HEK293 (cell line): ENCODE measurements at regions not wholly inside any gene's neighbourhood (a gene's known extent, or its start where the extent isn't known, plus 50 kb on each side); places are given as distances from the start of the nearest gene placed in this dataset.

Experiments used
- CTCF ChIA-PET: fragments of 350-600 bp; formaldehyde crosslinking; extraction: SDS; loops from one replicate; lab custom pipeline; 2021; ENCODE audit warnings: antibody characterized with exemption; lab: Yijun Ruan, JAX
- POLR2A ChIA-PET: fragments of 300-600 bp; formaldehyde crosslinking; extraction: SDS; loops from one replicate; lab custom pipeline; 2020; ENCODE audit warnings: antibody characterized with exemption, inconsistent platforms; lab: Yijun Ruan, JAX
- H3K27ac ChIP-seq: fragments of 200-500 bp; sonication (Bioruptor generic); 2 replicates; pipeline ENCODE4 v1.5.1; 2014; ENCODE audit warnings: low read depth, low read length, control low read depth, inconsistent platforms; ENCODE audit errors: extremely low read depth
- H3K36me3 ChIP-seq, 2 experiments: fragments of 200-500 bp in 1 of 2; sonication (Bioruptor generic) in 1 of 2; 1 replicate in 1 of 2; 2 replicates in 1 of 2; pipeline ENCODE4 v1.5.1; 2014 to 2017; ENCODE audit warnings: inconsistent platforms in 2 of 2, low read length in 2 of 2; ENCODE audit not compliant: control insufficient read depth in 2 of 2, insufficient read depth in 1 of 2
- H3K4me1 ChIP-seq: fragments of 200-500 bp; sonication (Bioruptor generic); 2 replicates; pipeline ENCODE4 v1.5.1; 2014; ENCODE audit warnings: mild to moderate bottlenecking, low read length, inconsistent platforms; ENCODE audit not compliant: control insufficient read depth, insufficient read depth
- H3K4me3 ChIP-seq: 2 replicates; pipeline ENCODE4 v1.5.1; 2011; ENCODE audit warnings: low read depth, mild to moderate bottlenecking, control low read depth, low read length, moderate library complexity
- H3K9me3 ChIP-seq: fragments of 200-500 bp; sonication (Bioruptor generic); 2 replicates; pipeline ENCODE4 v1.5.1; 2014; ENCODE audit warnings: low read depth, low read length, inconsistent platforms; ENCODE audit not compliant: control insufficient read depth, insufficient read depth
- ATF2 ChIP-seq: fragments of 450-650 bp; formaldehyde crosslinking; IDR thresholded peaks from 2 replicates; pipeline ENCODE4 v1.5.1; 2016; ENCODE audit warnings: missing biosample characterization, missing genetic modification characterization, low read depth
- HOXC10 ChIP-seq: sonication (generic); formaldehyde crosslinking; IDR thresholded peaks from 2 replicates; pipeline ENCODE4 v1.8.1; 2023; ENCODE audit warnings: mild to moderate bottlenecking, missing genetic modification reagents
- TSHZ1 ChIP-seq: fragments of 450-650 bp; formaldehyde crosslinking; IDR thresholded peaks from 2 replicates; pipeline ENCODE4 v1.5.1; 2016; ENCODE audit warnings: missing biosample characterization, missing genetic modification characterization, borderline replicate concordance
- YY1 ChIP-seq: fragments of 450-650 bp; formaldehyde crosslinking; IDR thresholded peaks from 2 replicates; pipeline ENCODE4 v1.5.1; 2018; ENCODE audit warnings: missing biosample characterization, missing genetic modification characterization
- ZBTB17 ChIP-seq: fragments of 450-650 bp; formaldehyde crosslinking; IDR thresholded peaks from 2 replicates; pipeline ENCODE4 v1.5.1; 2016; ENCODE audit warnings: missing biosample characterization, missing genetic modification characterization
- ZBTB48 ChIP-seq: fragments of 450-650 bp; formaldehyde crosslinking; IDR thresholded peaks from 2 replicates; pipeline ENCODE4 v1.5.1; 2016; ENCODE audit warnings: missing biosample characterization, missing genetic modification characterization
- ZNF132 ChIP-seq: fragments of 450-650 bp; formaldehyde crosslinking; IDR thresholded peaks from 2 replicates; pipeline ENCODE4 v1.5.1; 2017; ENCODE audit warnings: missing biosample characterization, missing genetic modification characterization, borderline replicate concordance
- ZNF221 ChIP-seq: fragments of 450-650 bp; formaldehyde crosslinking; IDR thresholded peaks from 2 replicates; pipeline ENCODE4 v1.5.1; 2017; ENCODE audit warnings: missing biosample characterization, missing genetic modification characterization, borderline replicate concordance
- ZNF223 ChIP-seq: fragments of 450-650 bp; formaldehyde crosslinking; IDR thresholded peaks from 2 replicates; pipeline ENCODE4 v1.5.1; 2016; ENCODE audit warnings: missing biosample characterization, missing genetic modification characterization
- ZNF280D ChIP-seq: fragments of 450-650 bp; formaldehyde crosslinking; IDR thresholded peaks from 2 replicates; pipeline ENCODE4 v1.5.1; 2016; ENCODE audit warnings: missing biosample characterization, missing genetic modification characterization
- ZNF292 ChIP-seq: fragments of 450-650 bp; formaldehyde crosslinking; IDR thresholded peaks from 2 replicates; pipeline ENCODE4 v1.5.1; 2016; ENCODE audit warnings: low read depth, missing biosample characterization, missing genetic modification characterization, borderline replicate concordance
- ZNF324 ChIP-seq: fragments of 450-650 bp; formaldehyde crosslinking; IDR thresholded peaks from 2 replicates; pipeline ENCODE4 v1.5.1; 2016; ENCODE audit warnings: missing biosample characterization, missing genetic modification characterization
- ZNF585B ChIP-seq: fragments of 450-650 bp; formaldehyde crosslinking; IDR thresholded peaks from 2 replicates; pipeline ENCODE4 v1.5.1; 2016; ENCODE audit warnings: missing biosample characterization, missing genetic modification characterization
- TF ChIP-seq, protein P1 (sequence below): fragments of 450-650 bp; formaldehyde crosslinking; IDR thresholded peaks from 2 replicates; pipeline ENCODE4 v1.5.1; 2016; ENCODE audit warnings: missing biosample characterization, missing genetic modification characterization

DNA sequence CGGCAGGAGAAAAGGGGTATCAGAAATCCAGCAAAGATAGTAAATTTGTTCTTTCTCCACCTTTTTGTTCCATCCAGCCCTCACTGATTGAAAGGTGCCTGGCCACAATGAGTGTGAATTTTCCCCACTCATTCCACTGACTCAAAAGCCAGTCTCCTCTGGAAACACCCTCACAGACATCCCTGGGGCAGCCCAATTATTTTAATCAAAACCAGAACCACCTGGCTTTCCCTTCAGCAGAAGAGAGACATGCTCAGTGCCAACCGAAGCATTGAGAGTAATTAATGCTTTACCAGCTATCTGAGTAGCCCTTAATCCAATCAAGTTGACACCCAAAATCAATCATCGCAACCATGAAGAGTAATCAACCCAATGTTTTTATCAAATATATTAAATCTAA is 1129.6 kb upstream of the GBE1 start (continued):
- TF ChIP-seq ATF2 (tag by site-specific recombination) (no peak), ZBTB48 (tag by site-specific recombination) (no peak), YY1 (tag by site-specific recombination) (no peak)

DNA sequence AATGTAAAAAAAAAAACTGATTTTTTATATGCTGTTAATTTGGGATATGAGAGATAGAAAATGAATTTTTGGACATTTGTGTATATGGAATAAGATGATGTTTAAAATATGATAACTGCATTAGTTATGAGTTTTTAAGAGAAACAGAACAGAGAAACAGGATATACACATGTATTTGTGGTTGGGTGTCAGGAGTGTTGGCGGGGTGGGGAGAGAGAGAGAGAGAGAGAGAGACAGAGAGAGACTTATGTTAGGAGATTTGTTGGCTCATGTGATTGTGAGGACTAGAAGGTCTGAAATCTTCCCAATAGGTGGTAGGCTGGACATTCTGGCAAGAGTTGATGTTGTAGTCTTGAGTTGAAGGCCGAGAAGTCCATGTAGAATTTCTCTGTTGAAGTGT is 1121.6 kb upstream of the GBE1 start:
- no peak for TF ChIP-seq HOXC10 (CRISPR knock-in tag)
- TF ChIP-seq ZNF132 (tag by site-specific recombination): no peak
- TF ChIP-seq, protein P1, sequence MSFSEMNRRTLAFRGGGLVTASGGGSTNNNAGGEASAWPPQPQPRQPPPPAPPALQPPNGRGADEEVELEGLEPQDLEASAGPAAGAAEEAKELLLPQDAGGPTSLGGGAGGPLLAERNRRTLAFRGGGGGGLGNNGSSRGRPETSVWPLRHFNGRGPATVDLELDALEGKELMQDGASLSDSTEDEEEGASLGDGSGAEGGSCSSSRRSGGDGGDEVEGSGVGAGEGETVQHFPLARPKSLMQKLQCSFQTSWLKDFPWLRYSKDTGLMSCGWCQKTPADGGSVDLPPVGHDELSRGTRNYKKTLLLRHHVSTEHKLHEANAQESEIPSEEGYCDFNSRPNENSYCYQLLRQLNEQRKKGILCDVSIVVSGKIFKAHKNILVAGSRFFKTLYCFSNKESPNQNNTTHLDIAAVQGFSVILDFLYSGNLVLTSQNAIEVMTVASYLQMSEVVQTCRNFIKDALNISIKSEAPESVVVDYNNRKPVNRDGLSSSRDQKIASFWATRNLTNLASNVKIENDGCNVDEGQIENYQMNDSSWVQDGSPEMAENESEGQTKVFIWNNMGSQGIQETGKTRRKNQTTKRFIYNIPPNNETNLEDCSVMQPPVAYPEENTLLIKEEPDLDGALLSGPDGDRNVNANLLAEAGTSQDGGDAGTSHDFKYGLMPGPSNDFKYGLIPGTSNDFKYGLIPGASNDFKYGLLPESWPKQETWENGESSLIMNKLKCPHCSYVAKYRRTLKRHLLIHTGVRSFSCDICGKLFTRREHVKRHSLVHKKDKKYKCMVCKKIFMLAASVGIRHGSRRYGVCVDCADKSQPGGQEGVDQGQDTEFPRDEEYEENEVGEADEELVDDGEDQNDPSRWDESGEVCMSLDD (tag by site-specific recombination): no peak
- TF ChIP-seq ZNF585B (tag by site-specific recombination): no peak
- TF ChIP-seq ZNF223 (tag by site-specific recombination): no peak
- no peak overlapping the region for H3K27ac ChIP-seq
- no peak overlapping the region for H3K4me3 ChIP-seq
- no peaks in the 10 kb centered on the region for H3K36me3 ChIP-seq
- H3K9me3 ChIP-seq: no peaks in the 10 kb centered on the region
- ChIA-PET CTCF (no interaction called here), POLR2A (no interaction called here)
- H3K4me1 ChIP-seq: no peaks in the 10 kb centered on the region

- Histone ChIP-seq H3K4me3 (no peak overlapping the region), H3K4me1 (no peaks in the 10 kb centered on the region), H3K36me3 (no peaks in the 10 kb centered on the region), H3K27ac (no peak overlapping the region), H3K9me3 (no peaks in the 10 kb centered on the region)
- CTCF ChIA-PET: no interaction called here
- POLR2A ChIA-PET: no interaction called here
- no peak for TF ChIP-seq ZNF292 (tag by site-specific recombination)
Observed at GRCh38 chr3:82875401-82875800, 1114.0 kb upstream of the GBE1 start.

DNA sequence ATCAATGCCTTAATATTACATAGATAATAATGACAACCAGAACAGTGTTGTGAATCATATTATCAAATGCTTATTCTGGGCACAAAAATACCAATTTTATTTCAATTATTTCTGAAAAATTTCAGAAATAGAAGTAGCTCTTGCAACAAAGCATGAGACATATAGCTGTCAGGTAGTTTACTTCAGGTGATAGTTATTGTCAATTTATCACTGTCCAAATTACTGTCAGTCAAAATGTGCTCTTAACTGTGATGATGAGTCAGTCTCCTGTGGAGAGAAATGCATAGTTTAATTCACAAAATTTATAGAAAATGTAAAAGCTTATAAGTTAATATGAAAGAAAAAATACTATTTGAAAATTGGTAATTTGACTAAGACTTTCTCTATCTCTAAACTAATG is 1078.4 kb upstream of the GBE1 start:
- H3K9me3 ChIP-seq: no peaks in the 10 kb centered on the region
- H3K4me3 ChIP-seq: no peak overlapping the region
- H3K36me3 ChIP-seq: no peaks in the 10 kb centered on the region
- no peak overlapping the region for H3K27ac ChIP-seq
- no peaks in the 10 kb centered on the region for H3K4me1 ChIP-seq
- ChIA-PET CTCF (no interaction called here), POLR2A (no interaction called here)
- no peak for TF ChIP-seq ZNF324 (tag by site-specific recombination)
- no peak for TF ChIP-seq ZNF221 (tag by site-specific recombination)
- no peak for TF ChIP-seq ZBTB17 (tag by site-specific recombination)
- TF ChIP-seq TSHZ1: no peak
- TF ChIP-seq ZNF280D (tag by site-specific recombination): no peak
